Gastroesophageal sphincter (tissue), 3 donors: ENCODE measurements at regions not wholly inside any gene's neighbourhood (a gene's known extent, or its start where the extent isn't known, plus 50 kb on each side); places are given as distances from the start of the nearest gene placed in this dataset.

Experiments
- EP300 ChIP-seq: sonication (generic); formaldehyde crosslinking; IDR thresholded peaks from one replicate; pipeline ENCODE4 v1.6.1; 2017; ENCODE audit warnings: antibody characterized with exemption, mild to moderate bottlenecking
- POLR2AphosphoS5 ChIP-seq: sonication (generic); formaldehyde crosslinking; IDR thresholded peaks from one replicate; pipeline ENCODE4 v1.6.1; 2017; ENCODE audit warnings: antibody characterized with exemption
- TF ChIP-seq, protein P1 (sequence below), 4 experiments: fragments of 200-600 bp in 2 of 4; fragments of 450-650 bp in 2 of 4; sonication (generic) in 1 of 4; IDR thresholded peaks; one replicate each; pipeline ENCODE4 v1.5.1; 2017 to 2019; ENCODE audit warnings: antibody characterized with exemption in 4 of 4, mild to moderate bottlenecking in 2 of 4, moderate library complexity in 2 of 4

DNA sequence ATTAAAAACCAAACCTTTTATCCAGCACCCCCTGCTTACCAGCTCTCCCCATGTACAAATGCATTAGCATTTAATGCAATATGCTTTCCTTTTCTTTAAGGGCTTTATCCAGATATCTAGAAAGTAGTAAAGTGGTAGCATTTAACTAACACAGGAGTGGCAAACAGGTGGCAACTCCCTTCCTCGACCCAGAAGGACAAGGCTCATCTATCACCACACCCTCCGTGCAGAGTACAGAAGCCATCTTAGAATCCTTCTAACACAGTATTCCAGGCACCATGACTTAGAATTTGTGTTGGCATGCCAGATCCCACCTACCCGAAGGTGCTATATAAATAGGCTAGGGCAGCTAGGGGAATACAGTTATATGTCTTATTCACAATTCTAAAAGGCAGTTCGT is 148.6 kb upstream of the NSMCE3 start:
- TF ChIP-seq POLR2AphosphoS5 (no peak), EP300 (no peak)
- TF ChIP-seq, protein P1, sequence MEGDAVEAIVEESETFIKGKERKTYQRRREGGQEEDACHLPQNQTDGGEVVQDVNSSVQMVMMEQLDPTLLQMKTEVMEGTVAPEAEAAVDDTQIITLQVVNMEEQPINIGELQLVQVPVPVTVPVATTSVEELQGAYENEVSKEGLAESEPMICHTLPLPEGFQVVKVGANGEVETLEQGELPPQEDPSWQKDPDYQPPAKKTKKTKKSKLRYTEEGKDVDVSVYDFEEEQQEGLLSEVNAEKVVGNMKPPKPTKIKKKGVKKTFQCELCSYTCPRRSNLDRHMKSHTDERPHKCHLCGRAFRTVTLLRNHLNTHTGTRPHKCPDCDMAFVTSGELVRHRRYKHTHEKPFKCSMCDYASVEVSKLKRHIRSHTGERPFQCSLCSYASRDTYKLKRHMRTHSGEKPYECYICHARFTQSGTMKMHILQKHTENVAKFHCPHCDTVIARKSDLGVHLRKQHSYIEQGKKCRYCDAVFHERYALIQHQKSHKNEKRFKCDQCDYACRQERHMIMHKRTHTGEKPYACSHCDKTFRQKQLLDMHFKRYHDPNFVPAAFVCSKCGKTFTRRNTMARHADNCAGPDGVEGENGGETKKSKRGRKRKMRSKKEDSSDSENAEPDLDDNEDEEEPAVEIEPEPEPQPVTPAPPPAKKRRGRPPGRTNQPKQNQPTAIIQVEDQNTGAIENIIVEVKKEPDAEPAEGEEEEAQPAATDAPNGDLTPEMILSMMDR (IDR thresholded peaks at IDR 0.05), result no peak
